ENCODE measurements at regions not wholly inside any gene's neighbourhood (a gene's known extent, or its start where the extent isn't known, plus 50 kb on each side); places are given as distances from the start of the nearest gene placed in this dataset.

DNA sequence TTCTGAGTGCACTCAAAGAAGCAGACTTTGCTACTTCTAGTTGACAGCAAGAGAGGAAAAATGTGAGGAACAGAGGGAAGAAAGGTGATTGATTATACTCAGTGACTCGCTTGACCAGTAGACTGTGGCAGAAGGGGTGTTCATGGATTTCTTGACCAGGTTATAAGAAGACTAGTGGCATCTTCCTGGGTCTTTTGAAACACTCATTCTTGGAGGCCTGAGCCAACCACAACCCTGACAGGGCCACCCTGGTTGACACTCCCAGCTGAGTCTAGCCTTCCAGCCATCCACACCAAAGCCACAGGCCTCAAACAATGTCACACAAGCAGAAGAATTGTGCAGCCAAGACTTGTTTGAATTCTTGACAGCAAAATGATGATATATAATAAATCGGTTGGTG lies 366.3 kb downstream of the SS18 start:
- Histone ChIP-seq H3K36me3 (ENCODE audit: control insufficient read depth, insufficient read depth, low read length) (no peaks in the 10 kb centered on the region), H3K4me3 (ENCODE audit: low read depth, low read length) (no peak overlapping the region), H3K27me3 (ENCODE audit: control insufficient read depth, insufficient read depth, low read length) (no peaks in the 10 kb centered on the region)
- DNase-seq (ENCODE audit: low read depth) = no peak
- no peak for FAIRE-seq
- no peak for TF ChIP-seq CTCF (IDR thresholded peaks at IDR 0.05; ENCODE audit: insufficient read depth, low read length, severe bottlenecking)

DNA sequence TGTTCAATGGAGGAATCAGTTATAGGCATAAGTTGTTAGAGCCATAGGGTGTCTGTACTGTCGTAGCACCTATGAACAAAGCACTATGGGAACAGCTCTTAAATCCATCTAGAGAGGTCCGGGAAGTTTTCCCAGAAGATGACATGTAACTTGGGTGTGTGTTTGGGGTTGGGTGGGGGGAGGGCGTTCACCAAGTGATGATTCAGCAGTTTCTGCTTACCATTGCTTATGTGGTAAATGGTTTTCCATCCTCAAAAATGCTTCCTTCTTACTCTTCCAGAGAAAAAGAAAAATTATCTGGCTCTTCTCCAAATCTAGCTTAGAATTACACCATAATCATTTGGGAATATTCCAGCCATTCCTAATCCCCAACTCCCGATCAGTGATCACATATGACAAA lies 361.1 kb upstream of the ZNF521 start:
- Histone ChIP-seq H3K4me3 (ENCODE audit: low read depth, low read length) (no peak overlapping the region), H3K36me3 (ENCODE audit: control insufficient read depth, insufficient read depth, low read length) (no peaks in the 10 kb centered on the region), H3K27me3 (ENCODE audit: control insufficient read depth, insufficient read depth, low read length) (no peaks in the 10 kb centered on the region)
- DNase-seq (ENCODE audit: low read depth) (no peak), FAIRE-seq (no peak)
- TF ChIP-seq CTCF (IDR thresholded peaks at IDR 0.05; ENCODE audit: insufficient read depth, low read length, severe bottlenecking) = no peak

DNA sequence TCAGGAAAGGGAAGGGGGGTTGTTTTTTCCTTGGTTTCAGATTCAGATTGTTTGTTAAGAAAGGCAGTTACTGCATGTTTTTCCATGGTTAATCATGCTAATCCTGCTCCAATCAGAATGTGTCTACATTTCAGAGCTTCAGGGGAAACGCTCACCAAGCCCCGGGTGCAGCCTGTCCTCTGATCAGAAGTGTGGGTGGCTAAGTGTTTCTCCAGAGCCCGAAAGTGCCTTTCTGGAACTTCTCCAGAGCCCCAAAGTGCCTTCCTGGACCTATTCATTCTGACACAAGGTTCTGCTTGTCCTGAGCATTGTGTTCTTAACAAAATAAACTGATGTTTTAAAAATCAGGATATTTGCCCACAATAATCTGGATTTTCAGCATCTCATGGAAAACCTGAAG lies 359.0 kb upstream of the ZNF521 start:
- Histone ChIP-seq H3K27me3 (ENCODE audit: control insufficient read depth, insufficient read depth, low read length) (no peaks in the 10 kb centered on the region), H3K4me3 (ENCODE audit: low read depth, low read length) (no peak overlapping the region), H3K36me3 (ENCODE audit: control insufficient read depth, insufficient read depth, low read length) (no peaks in the 10 kb centered on the region)
- FAIRE-seq (peak; percentile 32), DNase-seq (ENCODE audit: low read depth) (no peak)
- no peak for TF ChIP-seq CTCF (IDR thresholded peaks at IDR 0.05; ENCODE audit: insufficient read depth, low read length, severe bottlenecking)

- no peak for DNase-seq (ENCODE audit: low read depth)
- no peak for TF ChIP-seq CTCF (IDR thresholded peaks at IDR 0.05; ENCODE audit: insufficient read depth, low read length, severe bottlenecking)
- no peak overlapping the region for H3K4me3 ChIP-seq (ENCODE audit: low read depth, low read length)
- H3K27me3 ChIP-seq (ENCODE audit: control insufficient read depth, insufficient read depth, low read length) = no peaks in the 10 kb centered on the region
- no peaks in the 10 kb centered on the region for H3K36me3 ChIP-seq (ENCODE audit: control insufficient read depth, insufficient read depth, low read length)
- no peak for FAIRE-seq
Measured at GRCh38 chr18:25705650-25706049, 353.7 kb upstream of the ZNF521 start.

DNA sequence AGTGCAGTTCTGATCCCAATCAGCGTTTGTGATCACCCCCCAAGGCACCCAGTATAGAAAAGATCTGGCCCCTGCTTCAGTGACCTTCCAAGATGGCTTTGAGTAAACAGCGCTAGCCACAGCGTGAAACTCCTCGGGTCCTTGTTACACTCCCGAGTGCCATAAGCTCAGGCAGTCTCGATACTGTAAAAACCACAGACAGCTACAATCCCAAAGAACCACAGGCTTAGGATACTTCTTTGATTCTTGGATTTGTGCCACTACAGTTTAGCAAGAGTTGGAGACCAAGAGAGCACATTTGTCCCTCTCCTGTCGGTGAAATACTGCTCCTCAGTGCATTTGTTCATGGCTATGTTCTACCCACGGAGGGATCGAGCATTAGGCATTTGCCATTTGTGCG lies 352.5 kb upstream of the ZNF521 start:
- Histone ChIP-seq H3K4me3 (ENCODE audit: low read depth, low read length) (no peak overlapping the region), H3K36me3 (ENCODE audit: control insufficient read depth, insufficient read depth, low read length) (no peaks in the 10 kb centered on the region), H3K27me3 (ENCODE audit: control insufficient read depth, insufficient read depth, low read length) (no peaks in the 10 kb centered on the region)
- peak; percentile 23 for FAIRE-seq
- TF ChIP-seq CTCF (IDR thresholded peaks at IDR 0.05; ENCODE audit: insufficient read depth, low read length, severe bottlenecking) = no peak
- DNase-seq (ENCODE audit: low read depth) = no peak

GRCh38 chr18:25704071-25704470 lies 352.1 kb upstream of the ZNF521 start:
- FAIRE-seq (no peak), DNase-seq (ENCODE audit: low read depth) (no peak)
- TF ChIP-seq CTCF (IDR thresholded peaks at IDR 0.05; ENCODE audit: insufficient read depth, low read length, severe bottlenecking) = no peak
- Histone ChIP-seq H3K4me3 (ENCODE audit: low read depth, low read length) (no peak overlapping the region), H3K36me3 (ENCODE audit: control insufficient read depth, insufficient read depth, low read length) (no peaks in the 10 kb centered on the region), H3K27me3 (ENCODE audit: control insufficient read depth, insufficient read depth, low read length) (no peaks in the 10 kb centered on the region)

Measured in bronchial epithelial cell (primary cell).